NB4 (cell line): ENCODE measurements at regions not wholly inside any gene's neighbourhood (a gene's known extent, or its start where the extent isn't known, plus 50 kb on each side); places are given as distances from the start of the nearest gene placed in this dataset.

Experiments used
- CTCF ChIP-seq: IDR thresholded peaks from one replicate; pipeline ENCODE4 v1.5.1; 2012; ENCODE audit warnings: low read depth, low read length
- MAX ChIP-seq: IDR thresholded peaks from 2 replicates; pipeline ENCODE4 v1.6.1; 2011; ENCODE audit warnings: low read depth, low read length

DNA sequence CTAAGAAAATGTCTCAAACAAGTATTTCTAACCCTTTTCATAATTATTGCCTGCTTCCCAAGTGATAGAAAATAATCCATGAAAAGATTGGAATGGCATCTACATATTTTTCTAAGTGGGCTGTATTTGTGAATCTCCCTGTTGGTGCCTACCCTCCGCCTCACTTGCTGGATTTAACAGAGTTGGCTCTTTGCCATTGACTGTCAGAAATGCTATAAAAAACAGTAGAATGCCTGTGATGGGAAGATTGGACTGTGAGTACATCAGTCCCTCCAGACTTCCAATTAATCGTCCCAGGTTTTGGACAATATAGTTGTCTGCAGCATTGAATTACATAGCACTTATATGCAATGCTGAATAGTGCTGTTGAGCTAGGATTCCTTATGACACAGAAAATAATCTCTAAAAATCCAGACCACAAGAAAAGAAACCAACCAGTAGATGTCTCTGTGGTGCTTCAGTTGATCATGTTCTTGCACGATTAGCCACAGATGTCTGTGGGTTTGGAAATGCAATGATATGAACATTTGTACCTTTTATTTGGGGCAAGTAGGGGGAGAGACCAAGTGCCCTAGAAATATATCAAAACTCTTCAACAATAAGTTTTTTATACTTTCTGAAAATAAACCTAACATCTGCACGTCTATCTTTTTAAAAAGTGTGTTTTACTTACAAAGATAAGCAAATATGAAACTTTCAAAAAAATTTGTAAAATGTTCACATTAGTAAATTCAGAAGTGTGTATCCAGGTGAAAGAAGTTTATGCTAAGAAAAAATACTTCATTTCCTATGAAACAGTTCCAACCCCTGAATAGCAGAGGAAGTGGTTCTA, 88.5 kb downstream of the DYNAP start:
- TF ChIP-seq CTCF (peak; percentile 14), MAX (no peak)
